Stimulated activated CD8-positive, alpha-beta memory T cell treated with anti-CD3 and anti-CD28 coated beads, Interleukin-7, amount 100 ng/mL, for 24 hours (primary cell): ENCODE measurements at regions not wholly inside any gene's neighbourhood (a gene's known extent, or its start where the extent isn't known, plus 50 kb on each side); places are given as distances from the start of the nearest gene placed in this dataset.

Experiments
- DNase-seq: peaks from one replicate; pipeline ENCODE4 v3.0.0-alpha.2; 2020; ENCODE audit warnings: low read depth

DNA sequence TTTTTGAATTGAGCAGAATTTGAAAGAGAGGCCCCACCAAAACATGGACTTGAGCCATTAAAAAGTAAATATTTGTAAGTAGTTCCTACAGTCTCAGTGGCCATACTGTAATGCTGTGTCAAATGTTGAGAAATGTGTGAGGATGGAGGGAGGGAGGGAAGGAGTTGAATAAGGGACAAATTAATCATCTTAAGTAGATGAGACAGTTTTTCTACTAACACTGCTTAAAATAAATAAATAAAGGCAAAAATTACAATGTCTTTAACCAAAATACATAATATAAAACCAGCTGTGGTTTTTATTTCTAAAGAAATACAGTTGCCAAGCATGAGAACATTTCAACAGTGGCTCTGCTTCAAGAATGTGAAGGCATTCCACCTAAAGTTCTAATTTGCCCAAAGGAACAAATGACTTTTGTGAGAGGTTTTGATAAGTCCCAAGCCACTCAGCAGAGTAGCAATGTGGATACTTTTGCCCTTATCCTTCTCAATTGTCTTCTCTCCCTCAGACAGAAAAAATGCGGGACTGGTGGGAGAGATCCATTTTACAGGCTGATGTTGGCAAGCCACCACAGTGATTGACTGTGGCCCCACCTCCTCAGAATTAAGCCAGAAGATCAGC lies 427.0 kb upstream of the RARB start:
- no peak for DNase-seq

DNA sequence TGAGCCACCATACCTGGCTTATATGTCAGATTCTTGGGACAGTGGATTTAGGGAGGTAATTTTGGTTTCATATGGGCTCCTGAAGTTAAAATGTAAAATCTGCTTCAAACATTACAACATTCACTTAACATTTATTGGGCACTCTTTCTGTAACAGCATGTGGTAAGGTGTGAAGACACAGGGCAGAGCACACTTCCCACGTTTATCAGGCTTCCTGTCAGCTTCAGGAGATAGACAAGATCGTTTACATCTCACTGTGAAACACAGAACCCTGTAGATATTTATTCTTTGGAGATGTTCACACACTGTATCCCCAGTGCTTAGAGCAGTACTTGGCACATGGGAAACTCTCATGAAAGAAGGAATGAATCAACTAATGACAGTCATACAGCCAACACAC lies 426.0 kb upstream of the RARB start:
- no peak for DNase-seq

DNA sequence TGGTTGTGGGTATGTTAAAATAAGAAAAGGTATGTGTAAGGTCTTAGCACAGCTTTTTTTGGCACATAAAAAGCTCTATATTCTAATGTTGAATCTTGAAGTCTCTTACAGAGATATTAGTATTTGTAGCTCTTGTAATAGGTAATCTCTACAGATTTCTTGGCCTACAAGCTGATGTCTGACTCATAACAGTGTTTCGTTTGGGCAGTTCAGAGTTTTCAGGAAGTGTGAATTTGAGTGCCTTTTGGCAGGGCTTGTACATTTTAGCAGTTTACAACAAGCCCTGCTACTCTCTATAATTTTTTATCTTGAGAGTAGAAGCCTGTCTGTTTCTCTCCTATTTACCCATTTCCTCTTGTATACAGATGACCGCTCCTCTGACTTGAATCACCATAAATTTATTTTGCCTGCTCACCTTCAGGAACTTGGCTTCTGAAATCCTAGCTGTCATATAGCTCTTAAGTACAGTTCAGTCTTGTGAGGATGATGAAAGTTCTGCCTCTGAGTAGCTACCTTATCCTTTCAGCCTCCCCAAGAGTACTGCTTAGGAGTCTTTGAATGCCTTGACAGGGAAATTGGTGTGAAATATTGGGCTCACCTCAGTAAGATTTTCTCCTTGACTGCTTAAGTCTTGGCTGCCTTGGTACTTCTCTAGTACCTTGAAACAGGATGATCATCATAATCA lies 419.9 kb upstream of the RARB start:
- DNase-seq, result no peak

DNA sequence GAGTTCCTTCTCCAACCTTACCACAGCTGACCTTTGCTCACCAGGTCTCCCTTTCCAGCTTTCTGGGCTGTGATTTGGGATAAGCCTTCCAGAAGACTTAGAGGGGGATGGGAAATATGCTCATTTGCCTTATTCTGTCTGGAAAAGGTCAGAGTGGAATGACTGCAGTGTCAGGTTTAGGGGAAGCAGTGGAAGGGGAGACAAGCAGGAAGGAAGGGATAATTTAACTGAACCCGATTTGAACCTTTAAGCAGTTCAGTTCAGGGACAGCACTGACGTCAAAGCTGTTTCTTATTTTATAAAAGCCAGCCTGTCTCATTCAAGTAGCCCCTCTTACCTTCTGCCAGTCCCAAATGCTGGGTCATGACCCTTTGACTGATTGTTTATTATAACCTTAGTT lies 418.4 kb upstream of the RARB start:
- no peak for DNase-seq

DNA sequence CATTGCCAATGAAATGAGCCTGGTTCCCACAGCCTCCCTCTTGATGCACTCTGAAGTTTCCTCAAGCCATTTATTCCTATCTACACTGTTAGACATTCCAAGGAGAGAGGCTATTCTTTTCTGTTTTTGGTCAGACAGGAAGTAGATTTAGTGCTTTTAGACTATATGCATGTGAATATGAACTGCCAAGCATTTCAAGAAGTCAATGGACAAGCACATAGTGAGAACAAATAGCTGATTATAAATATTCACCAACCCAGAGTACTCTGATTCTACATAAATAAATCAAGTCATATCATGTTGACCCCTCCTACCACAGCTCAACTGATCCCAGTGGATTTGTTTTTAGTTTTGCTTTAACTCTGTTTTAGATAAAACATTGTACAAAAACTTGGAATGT lies 412.5 kb upstream of the RARB start:
- DNase-seq, result no peak

DNA sequence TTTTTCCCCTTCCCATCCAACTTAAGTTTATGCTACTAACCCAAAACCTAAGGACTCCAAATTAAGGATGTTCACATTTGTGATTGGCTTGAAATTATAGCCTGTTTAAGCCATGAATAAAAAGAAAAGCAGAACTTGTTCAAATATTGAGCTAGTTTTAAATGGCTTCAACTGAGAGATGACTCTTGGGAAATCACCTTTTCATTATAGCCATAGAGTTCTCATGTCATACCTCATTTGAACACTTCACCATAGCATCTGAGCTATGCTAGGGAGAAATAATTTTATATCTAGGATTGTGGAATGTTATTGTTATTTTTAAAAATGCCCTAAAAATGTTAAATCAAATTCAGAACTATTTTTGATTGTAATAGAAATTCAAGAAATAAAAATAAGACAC lies 409.2 kb upstream of the RARB start:
- DNase-seq, result no peak

DNA sequence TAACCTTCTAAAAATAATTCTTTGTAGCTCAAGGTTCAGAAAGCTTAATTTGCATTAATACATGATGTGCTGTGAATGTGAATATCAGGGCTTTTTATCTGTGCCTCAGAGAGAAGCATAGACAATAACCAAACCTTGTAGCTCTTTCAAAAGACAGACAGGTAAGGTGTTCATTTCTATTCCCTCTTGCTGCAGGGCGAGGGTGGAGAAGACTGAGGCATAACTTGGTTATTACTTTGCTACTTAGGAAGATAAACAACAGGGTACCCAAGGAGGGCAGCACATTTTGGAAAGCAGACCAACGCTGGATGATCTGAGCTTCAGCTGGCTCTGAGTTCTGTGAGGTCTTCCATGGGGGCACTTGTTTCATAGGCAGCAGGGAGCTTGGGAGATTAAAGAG lies 408.6 kb upstream of the RARB start:
- no peak for DNase-seq

DNA sequence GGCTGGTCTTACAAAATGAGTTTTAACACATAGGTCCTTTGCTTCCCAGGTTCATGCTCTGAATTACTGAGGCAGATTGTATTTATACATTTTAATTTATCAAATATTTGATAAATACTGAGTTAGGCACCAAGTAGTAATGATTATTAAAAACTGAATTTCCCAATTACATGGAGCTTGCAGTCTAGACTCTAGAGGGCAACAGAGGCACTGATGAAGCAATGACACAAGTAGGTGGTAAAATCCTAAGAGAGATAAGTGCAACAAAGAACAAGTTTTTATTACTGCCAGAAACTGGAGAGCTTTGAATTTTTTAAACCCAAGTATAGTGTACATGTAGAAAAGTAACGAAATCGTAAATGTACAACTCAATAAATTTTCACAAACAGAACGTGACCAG lies 406.2 kb upstream of the RARB start:
- DNase-seq, result no peak

DNA sequence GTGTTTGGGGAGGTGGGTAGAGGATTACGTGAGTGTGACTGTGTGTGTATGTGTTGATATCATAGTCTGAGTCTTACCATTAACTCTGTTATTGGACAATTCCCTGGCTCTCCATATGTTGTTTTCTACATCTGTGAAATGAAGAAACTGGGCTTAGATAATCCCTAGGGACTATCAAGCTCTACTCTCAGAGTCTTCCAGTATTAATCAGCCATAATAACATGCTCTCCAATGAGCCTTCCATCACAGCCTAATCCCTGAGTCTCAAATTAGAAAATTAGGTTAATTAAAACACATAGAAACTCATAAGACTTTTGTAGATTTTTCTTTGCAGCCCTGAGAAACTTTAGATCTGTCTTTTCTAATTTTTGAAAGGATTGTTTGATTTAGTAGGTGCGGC lies 404.2 kb upstream of the RARB start:
- DNase-seq, result no peak

DNA sequence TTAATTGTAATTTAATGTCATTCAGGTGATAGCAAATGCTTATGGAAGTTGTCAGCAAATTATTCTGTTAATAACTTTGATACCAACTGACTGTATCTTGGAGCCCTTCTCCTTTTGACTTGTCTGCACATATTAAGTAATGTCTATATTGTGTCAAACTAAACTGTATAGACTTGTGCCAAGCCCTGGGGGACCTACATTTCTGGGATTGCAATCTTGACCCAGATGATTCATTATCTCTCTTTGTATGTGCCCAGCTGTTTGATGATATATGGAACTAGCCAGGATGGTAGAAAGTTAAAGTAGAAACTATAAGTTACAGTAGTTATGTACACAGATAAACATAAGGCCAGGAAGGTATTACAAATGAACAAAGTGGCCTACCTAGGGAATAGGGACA lies 402.8 kb upstream of the RARB start:
- no peak for DNase-seq

DNA sequence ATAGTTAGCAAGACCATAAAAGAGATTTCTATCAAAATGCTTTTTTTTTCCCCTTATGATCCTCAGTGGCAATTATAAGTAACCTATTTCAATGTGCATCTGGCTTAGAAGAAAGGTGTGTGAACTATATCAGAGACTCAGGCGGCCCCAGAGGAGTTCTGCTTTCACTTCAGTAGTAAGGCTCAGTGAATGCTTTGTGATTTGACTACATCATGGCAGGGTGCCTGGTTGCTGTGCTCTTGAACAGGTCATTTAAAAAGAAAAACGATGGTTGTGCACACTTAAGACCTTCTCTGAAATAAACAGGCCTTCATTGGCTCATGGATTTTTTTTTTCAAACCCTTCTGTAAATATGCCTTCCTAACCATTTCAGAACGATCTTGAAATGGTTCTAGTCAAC lies 400.4 kb upstream of the RARB start:
- DNase-seq, result no peak

DNA sequence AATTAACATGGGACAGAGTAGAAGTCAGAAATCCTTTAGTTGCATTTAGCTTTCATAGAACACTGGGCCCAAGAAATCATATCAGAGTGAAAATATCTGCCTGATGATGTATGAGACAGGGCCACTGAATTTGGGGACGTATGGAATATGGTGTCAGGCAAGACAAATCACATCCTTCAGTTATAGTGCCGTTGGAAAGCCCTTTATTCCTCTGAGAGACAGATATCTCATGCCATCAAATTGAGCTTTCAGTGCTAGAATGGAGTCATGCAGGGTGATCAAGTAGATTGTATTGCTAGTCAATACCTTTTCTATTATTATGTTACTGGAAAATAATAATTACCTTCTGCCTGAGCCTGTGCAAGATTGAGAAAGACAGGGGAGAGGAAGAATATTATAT lies 398.2 kb upstream of the RARB start:
- DNase-seq, result no peak

DNA sequence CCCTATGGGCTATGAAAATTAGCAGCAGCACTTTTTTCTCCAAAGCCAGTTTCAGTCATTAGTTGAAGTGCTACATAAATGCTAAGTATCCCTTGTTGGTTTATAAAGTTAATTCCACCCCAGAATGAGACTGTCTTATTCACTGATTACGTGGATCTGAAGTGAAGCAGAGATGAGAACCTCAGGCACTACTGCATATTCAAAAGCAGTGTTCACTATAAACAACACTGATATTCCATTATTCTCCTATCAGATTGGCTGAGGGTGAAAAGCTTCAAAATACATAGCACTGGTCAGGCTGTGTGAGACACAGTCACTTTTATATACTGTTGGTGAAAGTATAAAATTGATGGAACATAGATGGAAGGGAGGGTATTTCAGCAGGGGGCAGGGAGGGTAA lies 395.7 kb upstream of the RARB start:
- DNase-seq, result no peak

DNA sequence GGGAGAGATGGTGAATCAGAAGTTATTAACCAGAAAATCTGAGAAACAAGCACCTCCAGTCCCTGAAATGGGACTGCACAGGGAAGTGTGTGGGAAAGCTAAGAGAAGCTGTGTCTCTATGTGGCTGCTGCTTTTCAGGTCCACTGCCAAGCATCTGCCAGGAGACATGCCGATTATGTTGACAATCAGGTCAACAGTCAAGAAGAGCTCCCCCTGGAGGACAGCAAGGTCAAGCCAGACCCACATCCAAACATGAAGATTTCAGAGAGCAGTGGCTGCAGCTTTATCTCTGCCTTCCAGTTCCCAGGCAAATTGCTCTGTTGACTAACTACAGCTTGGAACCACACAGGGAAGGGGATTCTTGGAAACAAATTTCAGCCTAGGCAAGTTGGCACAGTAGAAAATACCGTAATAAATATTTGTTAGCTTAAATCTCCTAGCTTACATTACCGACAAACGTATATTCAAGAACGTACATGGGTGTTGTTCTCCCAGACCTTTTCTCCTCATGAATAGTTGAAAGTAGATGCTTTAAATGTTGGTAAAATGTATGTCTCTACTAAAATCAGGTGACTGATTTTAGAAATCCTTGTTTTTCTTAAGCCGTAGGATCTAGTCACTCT lies 394.5 kb upstream of the RARB start:
- DNase-seq, result no peak

DNA sequence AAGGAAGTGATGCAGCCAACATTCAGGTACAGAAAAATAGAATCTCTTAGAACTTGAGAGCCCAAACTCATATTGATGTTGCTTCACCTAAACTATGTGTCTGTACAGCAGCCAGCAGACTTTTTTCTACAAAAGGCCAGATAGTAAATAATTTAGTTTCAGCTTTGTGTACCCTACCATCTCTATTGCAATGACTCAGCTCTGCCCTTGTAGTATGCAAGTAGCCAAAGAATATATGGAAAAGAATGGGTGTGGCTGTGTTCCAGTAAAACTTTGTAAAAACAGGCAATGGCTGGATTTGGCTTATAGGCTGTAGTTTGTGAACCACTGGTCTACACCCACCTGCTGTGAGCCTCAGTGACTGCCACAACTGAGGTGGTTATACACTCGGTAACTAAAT lies 392.5 kb upstream of the RARB start:
- DNase-seq, result no peak

DNA sequence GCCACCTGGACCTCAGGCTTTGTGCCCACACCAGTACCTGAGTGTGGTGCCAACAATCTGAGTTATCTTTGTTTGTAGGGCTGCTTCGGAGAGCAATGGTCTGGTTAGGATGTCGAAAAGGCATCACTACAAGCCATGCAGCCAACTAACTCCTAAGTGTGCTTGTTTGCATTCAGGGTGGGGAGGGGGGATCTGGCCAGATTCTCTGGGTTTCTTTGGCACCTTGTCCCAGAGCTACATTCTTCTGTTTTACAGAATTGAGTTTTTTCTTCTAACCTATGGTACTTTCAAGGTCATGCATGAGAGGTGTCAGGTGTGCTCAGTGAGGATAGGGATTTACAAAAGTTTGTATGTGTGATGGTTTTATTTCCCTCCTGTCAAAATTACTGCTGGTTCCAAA lies 391.4 kb upstream of the RARB start:
- no peak for DNase-seq

DNA sequence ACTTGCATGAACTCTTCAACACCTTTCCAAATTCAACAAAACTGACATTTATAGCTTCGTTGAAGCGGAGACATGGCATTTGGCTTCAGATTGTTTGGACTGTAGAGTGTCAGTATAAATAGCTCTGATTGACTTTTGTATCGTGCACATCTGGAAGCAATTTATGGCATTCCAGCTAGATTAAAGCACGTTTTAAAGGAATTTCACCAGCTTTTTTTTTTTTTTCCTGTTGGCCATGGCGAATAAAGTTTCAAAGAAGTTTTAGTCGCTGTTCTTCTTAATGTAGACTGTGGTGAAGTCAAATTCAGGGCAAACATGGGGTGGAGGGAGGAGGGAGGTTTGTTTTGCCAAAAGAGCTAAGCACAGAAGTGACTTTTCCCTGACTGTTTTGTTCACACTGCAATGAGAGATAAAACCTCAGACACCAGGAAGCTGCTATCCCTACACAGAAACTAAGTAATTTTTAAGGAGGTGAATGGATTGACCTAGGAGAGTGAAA lies 391.0 kb upstream of the RARB start:
- no peak for DNase-seq

DNA sequence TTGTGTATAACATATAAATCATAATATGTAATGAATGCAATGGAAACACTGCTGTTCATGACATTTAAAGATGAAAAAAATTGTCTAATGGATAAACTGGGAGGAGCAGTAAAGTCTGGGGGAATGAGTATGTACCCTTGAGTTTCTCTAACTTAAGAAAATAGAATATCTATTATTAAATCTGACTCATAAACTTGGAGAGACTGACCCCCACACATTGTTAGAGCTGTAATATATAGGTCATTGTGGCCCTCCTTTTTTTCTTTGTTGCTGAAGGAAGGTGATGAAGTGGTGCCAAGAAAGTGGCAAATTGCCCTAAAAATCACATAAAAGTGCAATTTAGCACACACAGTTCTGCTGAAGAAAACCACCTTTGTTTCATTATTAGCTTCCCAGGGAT lies 389.8 kb upstream of the RARB start:
- DNase-seq, result no peak

DNA sequence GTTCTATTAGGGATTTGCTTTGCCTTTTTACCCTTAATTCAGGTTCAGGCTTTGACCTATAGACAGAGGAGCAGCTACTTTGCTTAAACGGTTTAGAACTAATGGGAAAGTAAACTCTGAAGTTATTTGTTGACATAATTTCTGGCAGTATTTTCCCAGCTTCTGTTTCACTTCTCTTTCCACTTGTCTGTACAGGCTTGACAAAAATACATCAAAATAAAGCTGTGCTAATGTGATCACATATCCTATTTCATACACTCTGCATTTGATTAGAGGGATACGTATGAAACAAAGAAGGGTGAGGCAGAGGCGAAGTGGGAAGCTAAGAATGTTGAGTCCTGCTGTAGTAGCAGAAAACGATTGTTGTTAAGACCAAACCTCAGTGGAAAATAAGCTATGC lies 389.1 kb upstream of the RARB start:
- DNase-seq, result no peak

DNA sequence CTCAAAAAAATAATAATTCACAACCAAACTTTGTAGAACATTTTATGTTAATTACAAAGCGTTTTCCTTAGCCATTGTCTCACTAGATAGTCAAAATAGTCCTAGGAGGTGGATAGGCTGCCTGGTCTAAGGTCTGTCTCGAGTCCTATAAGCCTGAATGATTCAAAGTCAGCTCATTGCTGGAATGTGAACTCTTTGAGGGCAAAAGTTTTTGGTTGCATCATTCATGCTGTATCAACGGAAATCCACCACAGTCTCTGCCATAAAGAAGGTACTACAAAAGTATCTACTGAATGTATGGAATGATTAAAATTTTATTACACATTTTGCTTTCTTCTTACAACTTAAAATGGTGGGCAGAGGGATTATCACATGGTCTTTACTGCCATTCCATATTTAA lies 387.3 kb upstream of the RARB start:
- no peak for DNase-seq

DNA sequence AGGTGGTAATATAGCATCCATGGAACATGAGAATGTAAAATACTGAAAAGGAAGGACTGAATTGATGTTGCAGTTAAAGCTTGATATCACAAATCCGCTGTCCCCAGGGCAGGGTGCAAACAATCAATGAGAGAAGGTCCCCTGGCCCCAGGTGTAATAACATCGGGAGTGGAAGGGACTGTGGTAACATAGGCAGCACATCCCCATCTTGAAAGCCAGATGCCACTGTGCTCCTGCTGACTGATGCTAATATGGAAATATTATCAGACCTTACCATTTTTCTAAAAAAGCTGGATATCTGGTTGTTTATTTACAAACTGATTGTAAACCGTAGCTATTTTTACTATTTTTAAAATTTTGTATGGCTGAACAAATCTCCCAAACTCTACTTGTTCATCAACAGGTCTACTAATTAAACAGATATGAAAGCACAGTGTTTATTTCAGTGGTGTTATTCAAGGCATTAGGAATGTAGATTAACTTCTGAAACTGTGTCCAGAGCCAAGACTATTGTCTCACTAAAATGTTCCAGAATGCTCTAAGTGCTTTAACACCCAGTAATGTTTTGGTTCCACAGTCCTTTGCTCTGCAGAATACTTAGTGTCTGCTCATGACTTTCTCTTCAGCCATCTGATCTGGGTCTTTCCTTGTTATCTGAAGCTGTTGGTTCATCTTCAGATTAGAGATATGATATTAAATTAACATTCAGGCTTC lies 386.0 kb upstream of the RARB start:
- DNase-seq, result no peak

DNA sequence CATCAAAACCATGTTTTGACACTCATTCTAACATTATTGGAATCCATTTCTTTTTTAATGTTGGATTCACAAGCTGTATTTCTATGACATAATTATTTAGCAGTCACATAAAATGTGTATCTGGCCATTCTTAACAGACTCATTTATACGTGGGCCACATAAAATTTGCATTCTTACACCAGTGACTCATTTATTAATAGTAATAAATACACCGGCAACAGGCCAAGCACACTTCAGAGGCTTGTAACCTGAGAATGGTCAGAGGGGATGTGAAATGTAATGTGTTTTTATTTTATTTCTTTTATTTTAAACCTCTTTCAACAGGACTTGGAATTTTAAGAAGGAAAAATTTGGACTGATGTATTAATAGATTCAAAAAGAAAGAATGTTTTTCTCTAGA lies 384.9 kb upstream of the RARB start:
- no peak for DNase-seq

DNA sequence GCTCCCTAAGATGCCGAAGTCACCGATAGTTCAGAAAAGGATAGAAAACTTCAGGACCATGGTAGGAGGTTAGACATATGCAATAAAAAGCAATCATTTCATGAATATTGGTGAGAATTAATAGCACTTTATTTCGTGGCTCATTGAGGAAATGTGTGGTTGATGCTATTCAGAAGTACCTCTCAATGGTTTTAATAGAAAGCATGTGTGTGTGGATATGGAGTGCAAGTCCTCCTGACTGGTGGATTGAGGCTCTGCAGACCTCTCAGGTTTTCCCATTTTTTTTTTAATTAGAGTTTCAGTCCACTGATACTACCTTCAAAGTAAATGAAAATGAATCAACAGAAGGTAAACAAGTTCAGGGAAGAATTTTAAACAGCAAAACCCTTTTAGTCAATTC lies 384.3 kb upstream of the RARB start:
- no peak for DNase-seq
